ENCODE measurements at regions not wholly inside any gene's neighbourhood (a gene's known extent, or its start where the extent isn't known, plus 50 kb on each side); places are given as distances from the start of the nearest gene placed in this dataset.
"Not testable (repeated sequence)": the region's sequence is repeated elsewhere in the genome, so short reads cannot be mapped to it uniquely, and the experiment has no call there.

DNA sequence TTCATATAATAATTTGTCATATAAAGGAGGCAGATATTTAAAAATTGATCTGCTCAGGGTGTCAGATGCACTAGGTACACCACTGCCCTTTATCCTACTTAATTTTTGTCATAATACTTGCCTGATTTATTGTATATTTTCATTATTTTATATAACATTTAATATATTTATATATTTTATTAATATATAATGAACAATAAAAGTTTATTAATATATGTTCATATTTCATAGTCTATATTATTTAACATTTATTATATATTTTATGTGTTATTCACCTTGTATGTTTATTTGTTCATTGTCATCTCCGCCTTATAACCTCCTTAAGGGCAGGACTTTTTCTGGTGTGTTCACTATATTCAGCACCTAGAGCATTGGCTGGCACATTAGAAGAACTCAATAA is 232.4 kb upstream of the AMIGO2 start:
- no peak for DNase-seq
- no peak overlapping the region for H3K4me3 Mint-ChIP-seq
- H3K27me3 Mint-ChIP-seq = no peaks in the 10 kb centered on the region
- no peak overlapping the region for H3K4me3 ChIP-seq (ENCODE audit: low read depth, low read length)
- H3K27ac ChIP-seq (ENCODE audit: insufficient read depth, low read length, poor library complexity, severe bottlenecking) = no peak overlapping the region
- peaks cover 0 to 7% (median 2%) of the 10 kb centered on the region in 7 donors for H3K9me3 Mint-ChIP-seq
- no peaks in the 10 kb centered on the region for H3K36me3 ChIP-seq (ENCODE audit: control insufficient read depth, insufficient read depth, low read length)
- peaks cover 6% of the 10 kb centered on the region for H3K4me1 ChIP-seq (ENCODE audit: control insufficient read depth, insufficient read depth, low read length, poor library complexity, severe bottlenecking)
- H3K36me3 Mint-ChIP-seq = no peaks in the 10 kb centered on the region
- no peak for ATAC-seq (ENCODE audit: low read depth in 2 of 2)
- no peak overlapping the region for H3K27ac Mint-ChIP-seq
- H3K4me1 Mint-ChIP-seq = peaks cover 15 to 27% (median 20%) of the 10 kb centered on the region in 4 donors
- H3K9me3 ChIP-seq (ENCODE audit: control insufficient read depth in 2 of 2, low read length in 2 of 2) = peaks cover 0 to 2% of the 10 kb centered on the region in 2 experiments
- no peaks in the 10 kb centered on the region for H3K27me3 ChIP-seq (ENCODE audit: control insufficient read depth, insufficient read depth, low read length)

DNA sequence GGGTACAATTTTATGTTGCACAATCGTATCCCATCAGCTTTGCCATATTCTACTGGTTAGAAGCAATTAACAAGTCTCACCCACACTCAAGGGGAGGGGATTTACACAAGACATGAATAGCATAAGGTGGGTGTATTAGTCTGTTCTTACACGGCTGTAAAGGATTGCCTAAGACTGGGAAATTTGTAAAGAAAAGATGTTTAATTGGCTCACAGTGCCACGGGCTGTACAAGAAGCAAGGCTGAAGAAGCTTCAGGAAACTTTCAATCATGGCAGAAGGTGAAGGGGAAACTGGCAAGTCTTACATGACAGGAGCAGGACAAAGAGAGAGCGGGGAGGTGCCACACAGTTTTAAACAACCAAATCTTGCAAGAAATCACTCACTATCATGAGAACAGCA is 231.8 kb upstream of the AMIGO2 start:
- H3K9me3 ChIP-seq (ENCODE audit: control insufficient read depth in 2 of 2, low read length in 2 of 2) = peaks cover 0 to 2% of the 10 kb centered on the region in 2 experiments
- H3K36me3 ChIP-seq (ENCODE audit: control insufficient read depth, insufficient read depth, low read length) = no peaks in the 10 kb centered on the region
- no peaks in the 10 kb centered on the region for H3K27me3 ChIP-seq (ENCODE audit: control insufficient read depth, insufficient read depth, low read length)
- Mint-ChIP-seq H3K36me3 (no peaks in the 10 kb centered on the region), H3K27me3 (no peaks in the 10 kb centered on the region), H3K4me1 (peaks cover 13 to 26% (median 20%) of the 10 kb centered on the region in 4 donors), H3K27ac (no peak overlapping the region), H3K9me3 (peaks cover 0 to 9% (median 2%) of the 10 kb centered on the region in 7 donors), H3K4me3 (no peak overlapping the region)
- DNase-seq (no peak), ATAC-seq (ENCODE audit: low read depth in 2 of 2) (no peak)
- H3K4me1 ChIP-seq (ENCODE audit: control insufficient read depth, insufficient read depth, low read length, poor library complexity, severe bottlenecking) = peaks cover 8% of the 10 kb centered on the region
- no peak overlapping the region for H3K27ac ChIP-seq (ENCODE audit: insufficient read depth, low read length, poor library complexity, severe bottlenecking)
- H3K4me3 ChIP-seq (ENCODE audit: low read depth, low read length) = no peak overlapping the region

DNA sequence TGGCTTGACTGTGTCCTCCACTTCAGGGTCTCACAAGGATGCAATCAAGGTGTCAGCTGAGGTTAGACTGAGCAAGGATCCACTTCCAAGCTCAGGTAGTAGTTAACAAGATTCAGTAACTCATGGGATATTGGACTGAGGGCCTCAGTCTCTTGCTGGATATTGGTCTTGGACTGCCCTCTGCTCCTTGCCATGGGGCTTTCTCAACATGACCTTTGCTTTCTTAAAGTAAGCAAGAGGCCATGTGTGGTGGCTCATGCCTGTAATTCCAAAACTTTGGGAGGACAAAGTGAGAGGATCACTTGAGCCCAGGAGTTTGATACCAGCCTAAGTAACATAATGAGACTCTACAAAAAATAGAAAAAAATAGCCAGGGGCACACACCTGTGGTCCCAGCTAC is 231.3 kb upstream of the AMIGO2 start:
- peaks cover 11 to 25% (median 20%) of the 10 kb centered on the region in 4 donors for H3K4me1 Mint-ChIP-seq
- Histone ChIP-seq H3K9me3 (ENCODE audit: control insufficient read depth in 2 of 2, low read length in 2 of 2) (peaks cover 0 to 2% of the 10 kb centered on the region in 2 experiments), H3K27ac (ENCODE audit: insufficient read depth, low read length, poor library complexity, severe bottlenecking) (no peak overlapping the region), H3K4me1 (ENCODE audit: control insufficient read depth, insufficient read depth, low read length, poor library complexity, severe bottlenecking) (peaks cover 8% of the 10 kb centered on the region), H3K36me3 (ENCODE audit: control insufficient read depth, insufficient read depth, low read length) (no peaks in the 10 kb centered on the region), H3K4me3 (ENCODE audit: low read depth, low read length) (no peak overlapping the region), H3K27me3 (ENCODE audit: control insufficient read depth, insufficient read depth, low read length) (no peaks in the 10 kb centered on the region)
- H3K4me3 Mint-ChIP-seq = no peak overlapping the region
- H3K9me3 Mint-ChIP-seq = peaks cover 0 to 11% (median 2%) of the 10 kb centered on the region in 7 donors
- ATAC-seq (ENCODE audit: low read depth in 2 of 2) (no peak), DNase-seq (no peak)
- H3K27ac Mint-ChIP-seq = no peak overlapping the region
- no peaks in the 10 kb centered on the region for H3K36me3 Mint-ChIP-seq
- H3K27me3 Mint-ChIP-seq = no peaks in the 10 kb centered on the region

DNA sequence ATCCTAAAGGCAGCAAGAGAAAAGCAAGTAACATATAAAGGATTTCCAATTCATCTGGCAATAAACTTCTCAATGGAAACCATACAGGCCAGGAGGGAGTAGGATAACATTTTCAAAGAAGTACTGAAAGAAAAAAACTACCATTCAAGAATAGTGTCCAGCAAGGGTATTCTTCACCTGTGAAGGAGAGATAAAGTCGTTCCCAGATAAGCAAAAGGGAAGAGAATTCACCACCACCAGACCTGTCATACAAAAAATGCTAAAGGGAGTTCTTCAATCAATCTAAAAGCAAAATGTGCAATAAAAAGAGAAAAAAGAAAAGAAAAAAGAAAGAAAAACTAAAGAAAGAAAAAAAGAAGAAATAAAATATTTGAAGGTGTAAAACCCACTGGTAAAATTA is 228.9 kb upstream of the AMIGO2 start:
- peaks cover 8% of the 10 kb centered on the region for H3K4me1 ChIP-seq (ENCODE audit: control insufficient read depth, insufficient read depth, low read length, poor library complexity, severe bottlenecking)
- Mint-ChIP-seq H3K36me3 (peaks cover 3% of the 10 kb centered on the region), H3K4me1 (peaks cover 18 to 32% (median 25%) of the 10 kb centered on the region in 4 donors), H3K4me3 (no peak overlapping the region), H3K27me3 (no peaks in the 10 kb centered on the region), H3K27ac (peak overlapping the region in 1 of 3 donors; percentile 78), H3K9me3 (peaks cover 0 to 12% (median 2%) of the 10 kb centered on the region in 7 donors)
- DNase-seq = no peak
- no peak for ATAC-seq (ENCODE audit: low read depth in 2 of 2)
- H3K27me3 ChIP-seq (ENCODE audit: control insufficient read depth, insufficient read depth, low read length) = no peaks in the 10 kb centered on the region
- no peaks in the 10 kb centered on the region for H3K36me3 ChIP-seq (ENCODE audit: control insufficient read depth, insufficient read depth, low read length)
- peaks cover 0 to 2% of the 10 kb centered on the region in 2 experiments for H3K9me3 ChIP-seq (ENCODE audit: control insufficient read depth in 2 of 2, low read length in 2 of 2)
- no peak overlapping the region for H3K27ac ChIP-seq (ENCODE audit: insufficient read depth, low read length, poor library complexity, severe bottlenecking)
- no peak overlapping the region for H3K4me3 ChIP-seq (ENCODE audit: low read depth, low read length)

DNA sequence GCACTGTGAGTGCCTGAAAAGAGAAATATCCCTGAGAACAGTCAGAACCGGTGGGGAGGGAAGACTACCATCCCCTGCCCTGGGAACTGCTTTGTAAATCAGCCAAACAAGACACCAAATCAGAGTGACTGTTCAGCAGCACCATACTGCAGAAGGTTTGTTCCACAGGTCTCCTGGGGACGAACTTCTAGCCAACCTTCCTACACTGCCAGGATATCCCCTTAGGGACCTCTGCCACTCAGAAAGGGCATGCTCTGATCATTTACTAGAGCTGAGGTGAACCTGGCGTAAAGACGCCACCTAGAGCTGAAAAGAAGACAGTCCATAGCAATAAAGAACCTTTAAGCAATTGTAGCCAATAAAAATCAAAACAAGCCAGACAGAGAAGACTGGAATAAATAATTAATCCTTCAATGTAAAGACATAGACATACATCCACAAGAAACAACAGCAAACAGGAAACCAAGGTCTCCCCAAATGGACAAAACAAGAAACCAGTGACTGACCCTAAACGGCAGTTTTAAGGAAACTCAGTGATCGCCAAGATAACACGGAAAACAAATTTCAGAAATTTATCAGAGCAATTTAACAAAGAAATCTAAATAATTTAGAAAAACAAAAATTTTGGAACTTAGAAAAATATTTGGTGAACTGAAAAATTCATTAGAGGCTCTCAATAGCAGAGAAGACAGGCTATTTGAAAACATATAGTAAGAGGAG is 228.1 kb upstream of the AMIGO2 start:
- H3K36me3 Mint-ChIP-seq = peaks cover 3% of the 10 kb centered on the region
- H3K4me1 Mint-ChIP-seq = peaks cover 26 to 40% (median 31%) of the 10 kb centered on the region in 4 donors
- peak; percentile 24 to 87 (median 72) for DNase-seq
- ATAC-seq (ENCODE audit: low read depth in 2 of 2) = peak; percentile 94 to 95
- Histone ChIP-seq H3K4me3 (ENCODE audit: low read depth, low read length) (peak overlapping the region; percentile 96), H3K27ac (ENCODE audit: insufficient read depth, low read length, poor library complexity, severe bottlenecking) (peak overlapping the region; percentile 65), H3K36me3 (ENCODE audit: control insufficient read depth, insufficient read depth, low read length) (no peaks in the 10 kb centered on the region), H3K9me3 (ENCODE audit: control insufficient read depth in 2 of 2, low read length in 2 of 2) (peaks cover 0 to 2% of the 10 kb centered on the region in 2 experiments), H3K27me3 (ENCODE audit: control insufficient read depth, insufficient read depth, low read length) (no peaks in the 10 kb centered on the region), H3K4me1 (ENCODE audit: control insufficient read depth, insufficient read depth, low read length, poor library complexity, severe bottlenecking) (peaks cover 8% of the 10 kb centered on the region)
- H3K27me3 Mint-ChIP-seq = no peaks in the 10 kb centered on the region
- peaks cover 0 to 12% (median 2%) of the 10 kb centered on the region in 7 donors for H3K9me3 Mint-ChIP-seq
- H3K27ac Mint-ChIP-seq = peak overlapping the region; percentile 66 to 92 (median 91)
- peak overlapping the region; percentile 92 to 98 (median 94) for H3K4me3 Mint-ChIP-seq

DNA sequence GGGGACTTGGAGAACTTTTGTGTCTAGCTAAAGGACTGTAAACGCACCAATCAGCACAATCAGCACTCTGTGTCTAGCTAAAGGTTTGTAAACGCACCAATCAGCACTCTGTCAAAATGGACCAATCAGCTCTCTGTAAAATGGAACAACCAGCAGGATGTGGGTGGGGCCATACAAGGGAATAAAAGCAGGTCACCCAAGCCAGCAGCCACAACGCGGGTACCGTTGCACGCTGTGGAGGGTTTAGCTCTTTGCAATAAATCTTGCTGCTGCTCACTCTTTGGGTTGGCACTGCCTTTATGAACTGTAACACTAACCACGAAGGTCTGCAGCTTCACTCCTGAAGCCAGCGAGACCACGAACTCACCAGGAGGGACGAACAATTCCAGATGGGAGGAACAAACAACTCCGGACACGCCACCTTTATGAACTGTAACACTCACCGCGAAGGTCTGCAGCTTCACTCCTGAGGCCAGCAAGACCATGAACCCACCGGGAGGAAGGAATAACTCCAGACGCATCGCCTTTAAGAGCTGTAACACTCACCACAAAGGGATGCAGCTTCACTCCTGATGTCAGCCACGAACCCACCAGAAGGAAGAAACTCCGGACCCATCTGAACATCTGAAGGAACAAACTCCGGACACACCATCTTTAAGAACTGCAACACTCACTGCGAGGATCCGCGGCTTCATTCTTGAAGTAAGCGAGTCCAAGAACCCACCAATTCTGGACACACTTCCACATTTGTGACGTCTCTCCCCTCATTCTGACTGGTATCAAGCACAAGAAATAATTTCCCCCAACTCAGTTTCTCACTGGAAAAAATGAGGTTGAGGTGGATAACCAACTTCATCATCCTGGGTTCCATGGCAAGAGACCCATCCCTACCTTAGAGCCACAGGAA is 227.3 kb upstream of the AMIGO2 start:
- peak; percentile 9 to 79 (median 61) for DNase-seq
- Mint-ChIP-seq H3K9me3 (peaks cover 0 to 12% (median 2%) of the 10 kb centered on the region in 7 donors), H3K4me3 (peak overlapping the region; percentile 92 to 98 (median 94)), H3K4me1 (peaks cover 26 to 44% (median 38%) of the 10 kb centered on the region in 4 donors), H3K27ac (peak overlapping the region; percentile 66 to 92 (median 91))
- peak; percentile 44 to 52 for ATAC-seq (ENCODE audit: low read depth in 2 of 2)
- not testable (repeated sequence) for H3K36me3 Mint-ChIP-seq; H3K36me3 ChIP-seq (ENCODE audit: control insufficient read depth, insufficient read depth, low read length); H3K27me3 Mint-ChIP-seq; H3K27me3 ChIP-seq (ENCODE audit: control insufficient read depth, insufficient read depth, low read length); H3K9me3 ChIP-seq (ENCODE audit: control insufficient read depth in 2 of 2, low read length in 2 of 2)
- H3K4me3 ChIP-seq (ENCODE audit: low read depth, low read length) = peak overlapping the region; percentile 96
- H3K27ac ChIP-seq (ENCODE audit: insufficient read depth, low read length, poor library complexity, severe bottlenecking) = peak overlapping the region; percentile 65
- H3K4me1 ChIP-seq (ENCODE audit: control insufficient read depth, insufficient read depth, low read length, poor library complexity, severe bottlenecking) = peaks cover 15% of the 10 kb centered on the region

DNA sequence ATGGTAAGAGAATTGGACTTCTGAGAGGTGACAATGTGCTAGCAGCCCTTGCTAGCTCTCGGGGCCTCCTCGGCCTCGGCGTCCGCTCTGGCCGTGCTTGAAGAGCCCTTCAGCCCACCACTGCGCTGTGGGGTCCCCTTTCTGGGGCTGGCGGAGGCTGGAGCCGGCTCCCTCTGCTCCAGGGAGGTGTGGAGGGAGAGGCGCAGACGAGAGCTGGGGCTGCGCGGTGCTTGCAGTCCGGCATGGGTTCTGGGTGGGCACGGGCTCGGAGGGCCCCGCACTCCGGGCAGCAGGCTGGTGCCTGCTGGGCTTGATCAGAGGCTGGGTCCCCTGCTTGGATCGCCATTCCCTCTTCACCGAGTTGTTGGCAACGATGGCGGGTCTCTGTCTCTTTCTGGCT is 226.4 kb upstream of the AMIGO2 start:
- peaks cover 0 to 12% (median 0%) of the 10 kb centered on the region in 7 donors for H3K9me3 Mint-ChIP-seq
- H3K9me3 ChIP-seq (ENCODE audit: control insufficient read depth in 2 of 2, low read length in 2 of 2) = peaks cover 0 to 2% of the 10 kb centered on the region in 2 experiments
- no peaks in the 10 kb centered on the region for H3K36me3 ChIP-seq (ENCODE audit: control insufficient read depth, insufficient read depth, low read length)
- peaks cover 6% of the 10 kb centered on the region for H3K36me3 Mint-ChIP-seq
- no peak overlapping the region for H3K27ac ChIP-seq (ENCODE audit: insufficient read depth, low read length, poor library complexity, severe bottlenecking)
- H3K4me1 Mint-ChIP-seq = peaks cover 26 to 53% (median 44%) of the 10 kb centered on the region in 4 donors
- peak overlapping the region in 2 of 4 donors; percentile 34 to 39 for H3K4me3 Mint-ChIP-seq
- no peaks in the 10 kb centered on the region for H3K27me3 ChIP-seq (ENCODE audit: control insufficient read depth, insufficient read depth, low read length)
- ATAC-seq (ENCODE audit: low read depth in 2 of 2) (no peak), DNase-seq (no peak)
- no peak overlapping the region for H3K4me3 ChIP-seq (ENCODE audit: low read depth, low read length)
- no peaks in the 10 kb centered on the region for H3K27me3 Mint-ChIP-seq
- peaks cover 15% of the 10 kb centered on the region for H3K4me1 ChIP-seq (ENCODE audit: control insufficient read depth, insufficient read depth, low read length, poor library complexity, severe bottlenecking)
- no peak overlapping the region for H3K27ac Mint-ChIP-seq
